Ishikawa (cell line): ENCODE measurements at regions not wholly inside any gene's neighbourhood (a gene's known extent, or its start where the extent isn't known, plus 50 kb on each side); places are given as distances from the start of the nearest gene placed in this dataset.

ENCODE experiments used
- CEBPB ChIP-seq: IDR thresholded peaks from 2 replicates; pipeline ENCODE4 v1.6.1; 2012
- CREB1 ChIP-seq: IDR thresholded peaks from 2 replicates; pipeline ENCODE4 v1.6.1; 2012; ENCODE audit warnings: low read depth
- EGR1 ChIP-seq: IDR thresholded peaks from 2 replicates; pipeline ENCODE4 v1.6.1; 2012
- EP300 ChIP-seq: IDR thresholded peaks from 2 replicates; pipeline ENCODE4 v1.6.1; 2012; ENCODE audit warnings: borderline replicate concordance
- FOXM1 ChIP-seq: IDR thresholded peaks from 2 replicates; pipeline ENCODE4 v1.6.1; 2012; ENCODE audit warnings: low read depth, borderline replicate concordance
- NFIC ChIP-seq: IDR thresholded peaks from 2 replicates; pipeline ENCODE4 v1.6.1; 2012
- RAD21 ChIP-seq: IDR thresholded peaks from 2 replicates; pipeline ENCODE4 v1.6.1; 2012; ENCODE audit warnings: low read depth
- TCF12 ChIP-seq: IDR thresholded peaks from 2 replicates; pipeline ENCODE4 v1.6.1; 2012; ENCODE audit warnings: low read depth
- TEAD4 ChIP-seq: IDR thresholded peaks from 2 replicates; pipeline ENCODE4 v1.6.1; 2012
- YY1 ChIP-seq: IDR thresholded peaks from 2 replicates; pipeline ENCODE4 v1.6.1; 2012; ENCODE audit warnings: low read depth
- TF ChIP-seq, protein P1 (sequence below): IDR thresholded peaks from 2 replicates; pipeline ENCODE4 v1.6.1; 2012; ENCODE audit warnings: low read depth, mild to moderate bottlenecking
- TF ChIP-seq, protein P2 (sequence below): IDR thresholded peaks from 2 replicates; pipeline ENCODE4 v1.6.1; 2012
- TF ChIP-seq, protein P3 (sequence below): IDR thresholded peaks from 2 replicates; pipeline ENCODE4 v1.6.1; 2012

DNA sequence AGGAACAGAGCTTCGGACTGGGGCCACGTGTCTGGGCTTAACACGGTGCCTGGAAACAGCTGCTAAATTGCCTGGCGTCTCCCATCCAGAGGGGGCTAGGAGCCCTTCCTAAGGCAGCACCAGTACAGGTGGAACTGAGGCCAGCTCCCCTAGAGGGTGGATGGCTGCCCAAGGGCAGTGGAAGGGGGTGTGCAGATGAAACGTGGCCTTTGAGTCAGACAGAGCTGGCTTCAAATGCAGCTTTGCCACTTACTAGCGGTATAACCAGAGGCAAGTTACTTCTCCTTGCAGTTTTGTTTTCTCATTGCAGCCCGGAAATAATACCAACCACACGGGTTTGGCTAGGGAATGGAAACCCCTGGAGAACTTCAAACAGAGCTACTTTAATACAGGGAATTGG lies 59.3 kb upstream of the SLC24A4 start:
- TF ChIP-seq, protein P1, sequence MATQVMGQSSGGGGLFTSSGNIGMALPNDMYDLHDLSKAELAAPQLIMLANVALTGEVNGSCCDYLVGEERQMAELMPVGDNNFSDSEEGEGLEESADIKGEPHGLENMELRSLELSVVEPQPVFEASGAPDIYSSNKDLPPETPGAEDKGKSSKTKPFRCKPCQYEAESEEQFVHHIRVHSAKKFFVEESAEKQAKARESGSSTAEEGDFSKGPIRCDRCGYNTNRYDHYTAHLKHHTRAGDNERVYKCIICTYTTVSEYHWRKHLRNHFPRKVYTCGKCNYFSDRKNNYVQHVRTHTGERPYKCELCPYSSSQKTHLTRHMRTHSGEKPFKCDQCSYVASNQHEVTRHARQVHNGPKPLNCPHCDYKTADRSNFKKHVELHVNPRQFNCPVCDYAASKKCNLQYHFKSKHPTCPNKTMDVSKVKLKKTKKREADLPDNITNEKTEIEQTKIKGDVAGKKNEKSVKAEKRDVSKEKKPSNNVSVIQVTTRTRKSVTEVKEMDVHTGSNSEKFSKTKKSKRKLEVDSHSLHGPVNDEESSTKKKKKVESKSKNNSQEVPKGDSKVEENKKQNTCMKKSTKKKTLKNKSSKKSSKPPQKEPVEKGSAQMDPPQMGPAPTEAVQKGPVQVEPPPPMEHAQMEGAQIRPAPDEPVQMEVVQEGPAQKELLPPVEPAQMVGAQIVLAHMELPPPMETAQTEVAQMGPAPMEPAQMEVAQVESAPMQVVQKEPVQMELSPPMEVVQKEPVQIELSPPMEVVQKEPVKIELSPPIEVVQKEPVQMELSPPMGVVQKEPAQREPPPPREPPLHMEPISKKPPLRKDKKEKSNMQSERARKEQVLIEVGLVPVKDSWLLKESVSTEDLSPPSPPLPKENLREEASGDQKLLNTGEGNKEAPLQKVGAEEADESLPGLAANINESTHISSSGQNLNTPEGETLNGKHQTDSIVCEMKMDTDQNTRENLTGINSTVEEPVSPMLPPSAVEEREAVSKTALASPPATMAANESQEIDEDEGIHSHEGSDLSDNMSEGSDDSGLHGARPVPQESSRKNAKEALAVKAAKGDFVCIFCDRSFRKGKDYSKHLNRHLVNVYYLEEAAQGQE, result no peak
- no peak for TF ChIP-seq EP300
- no peak for TF ChIP-seq NFIC
- TF ChIP-seq RAD21, result no peak
- TF ChIP-seq, protein P2, sequence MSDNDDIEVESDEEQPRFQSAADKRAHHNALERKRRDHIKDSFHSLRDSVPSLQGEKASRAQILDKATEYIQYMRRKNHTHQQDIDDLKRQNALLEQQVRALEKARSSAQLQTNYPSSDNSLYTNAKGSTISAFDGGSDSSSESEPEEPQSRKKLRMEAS, result no peak
- TF ChIP-seq CREB1, result no peak
- no peak for TF ChIP-seq YY1
- no peak for TF ChIP-seq FOXM1
- no peak for TF ChIP-seq EGR1
- TF ChIP-seq TCF12, result no peak
- TF ChIP-seq CEBPB, result no peak
- TF ChIP-seq, protein P3, sequence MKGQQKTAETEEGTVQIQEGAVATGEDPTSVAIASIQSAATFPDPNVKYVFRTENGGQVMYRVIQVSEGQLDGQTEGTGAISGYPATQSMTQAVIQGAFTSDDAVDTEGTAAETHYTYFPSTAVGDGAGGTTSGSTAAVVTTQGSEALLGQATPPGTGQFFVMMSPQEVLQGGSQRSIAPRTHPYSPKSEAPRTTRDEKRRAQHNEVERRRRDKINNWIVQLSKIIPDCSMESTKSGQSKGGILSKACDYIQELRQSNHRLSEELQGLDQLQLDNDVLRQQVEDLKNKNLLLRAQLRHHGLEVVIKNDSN, result no peak
- no peak for TF ChIP-seq TEAD4
